C4-2B (cell line): ENCODE measurements at regions not wholly inside any gene's neighbourhood (a gene's known extent, or its start where the extent isn't known, plus 50 kb on each side); places are given as distances from the start of the nearest gene placed in this dataset.

Source experiments
- CTCF ChIP-seq: fragments of 450-650 bp; conservative IDR thresholded peaks from 2 replicates; pipeline ENCODE4 v1.5.1; 2017; ENCODE audit warnings: mild to moderate bottlenecking
- ZFX ChIP-seq: fragments of 450-650 bp; IDR thresholded peaks from 2 replicates; pipeline ENCODE4 v1.6.1; 2017

GRCh38 chr7:41051535-41051934 lies 651.4 kb downstream of the INHBA start:
- TF ChIP-seq CTCF (no peak), ZFX (no peak)
